ENCODE measurements at regions not wholly inside any gene's neighbourhood (a gene's known extent, or its start where the extent isn't known, plus 50 kb on each side); places are given as distances from the start of the nearest gene placed in this dataset.
"Not testable (repeated sequence)": the region's sequence is repeated elsewhere in the genome, so short reads cannot be mapped to it uniquely, and the experiment has no call there.

DNA sequence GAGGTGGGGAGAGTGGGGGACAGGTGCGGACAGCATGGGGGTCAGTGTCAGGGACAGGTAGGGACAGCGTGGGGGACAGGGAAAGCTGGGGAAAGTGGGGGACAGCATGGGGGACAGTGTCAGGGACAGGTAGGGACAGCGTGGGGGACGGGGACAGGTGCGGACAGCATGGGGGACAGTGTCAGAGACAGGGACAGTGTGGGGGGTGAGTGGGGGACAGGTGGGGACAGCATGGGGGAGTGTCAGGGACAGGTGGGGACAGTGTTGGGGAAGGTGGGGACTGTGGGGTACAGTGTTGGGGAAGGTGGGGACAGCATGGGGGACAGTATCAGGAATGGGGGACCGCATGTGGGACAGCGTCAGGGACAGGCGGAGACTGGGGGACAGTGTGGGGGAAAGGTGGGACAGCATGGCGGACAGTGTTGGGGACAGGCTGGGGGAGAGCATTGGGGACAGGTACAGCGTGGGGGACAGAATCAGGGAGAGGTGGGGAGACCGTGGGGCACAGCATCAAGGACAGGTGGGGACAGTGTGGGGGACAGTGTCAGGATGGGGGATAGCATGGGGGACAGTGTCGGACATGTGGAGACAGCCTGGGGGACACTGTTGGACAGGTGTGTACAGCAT lies 96.1 kb downstream of the TMEM121 start:
- DNase-seq = no peak

DNA sequence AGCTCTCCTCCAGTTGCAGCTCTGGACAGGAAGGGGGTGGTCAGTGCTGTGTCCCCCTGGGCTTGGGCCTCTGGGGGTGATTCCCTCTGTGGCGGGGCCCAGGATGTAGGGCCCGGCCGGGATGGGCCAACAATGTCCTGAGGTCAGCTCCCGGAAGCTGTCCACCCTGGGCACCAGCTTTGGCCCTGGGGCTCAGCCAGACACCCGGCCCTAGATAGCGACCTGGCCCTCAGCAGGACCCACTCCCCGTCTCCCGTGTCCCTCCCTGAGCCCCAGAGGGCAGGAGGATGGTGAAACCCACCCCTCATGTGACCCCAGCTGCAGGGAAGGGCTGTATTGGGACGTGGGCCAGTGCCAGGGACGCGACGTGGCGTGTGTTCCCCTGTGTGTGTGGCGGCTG lies 96.8 kb downstream of the TMEM121 start:
- not testable (repeated sequence) for DNase-seq

DNA sequence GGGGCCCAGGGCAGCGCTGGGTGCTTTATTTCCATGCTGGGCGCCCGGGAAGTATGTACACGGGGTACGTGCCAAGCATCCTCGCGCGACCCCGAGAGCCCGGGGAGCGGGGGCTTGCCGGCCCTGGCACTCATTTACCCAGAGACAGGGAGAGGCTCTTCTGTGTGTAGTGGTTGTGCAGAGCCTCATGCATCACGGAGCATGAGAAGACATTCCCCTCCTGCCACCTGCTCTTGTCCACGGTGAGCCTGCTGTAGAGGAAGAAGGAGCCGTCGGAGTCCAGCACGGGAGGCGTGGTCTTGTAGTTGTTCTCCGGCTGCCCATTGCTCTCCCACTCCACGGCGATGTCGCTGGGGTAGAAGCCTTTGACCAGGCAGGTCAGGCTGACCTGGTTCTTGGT lies 98.0 kb downstream of the TMEM121 start:
- not testable (repeated sequence) for DNase-seq

DNA sequence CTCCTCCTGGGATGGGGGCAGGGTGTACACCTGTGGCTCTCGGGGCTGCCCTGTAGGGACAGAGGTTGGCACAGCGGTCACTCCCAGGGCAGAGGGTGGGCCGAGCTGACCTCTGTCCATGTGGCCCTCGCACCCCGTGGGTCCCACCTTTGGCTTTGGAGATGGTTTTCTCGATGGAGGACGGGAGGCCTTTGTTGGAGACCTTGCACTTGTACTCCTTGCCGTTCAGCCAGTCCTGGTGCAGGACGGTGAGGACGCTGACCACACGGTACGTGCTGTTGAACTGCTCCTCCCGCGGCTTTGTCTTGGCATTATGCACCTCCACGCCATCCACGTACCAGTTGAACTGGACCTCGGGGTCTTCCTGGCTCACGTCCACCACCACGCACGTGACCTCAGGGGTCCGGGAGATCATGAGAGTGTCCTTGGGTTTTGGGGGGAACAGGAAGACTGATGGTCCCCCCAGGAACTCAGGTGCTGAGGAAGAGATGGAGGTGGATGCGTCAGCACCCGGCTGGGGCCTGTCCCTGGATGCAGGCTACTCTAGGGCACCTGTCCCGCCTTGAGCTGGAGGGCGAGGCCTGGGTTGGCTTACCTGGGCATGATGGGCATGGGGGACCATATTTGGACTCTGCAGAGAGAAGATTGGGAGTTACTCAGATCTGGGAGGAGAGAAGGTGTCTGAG lies 98.5 kb downstream of the TMEM121 start:
- DNase-seq = not testable (repeated sequence)

DNA sequence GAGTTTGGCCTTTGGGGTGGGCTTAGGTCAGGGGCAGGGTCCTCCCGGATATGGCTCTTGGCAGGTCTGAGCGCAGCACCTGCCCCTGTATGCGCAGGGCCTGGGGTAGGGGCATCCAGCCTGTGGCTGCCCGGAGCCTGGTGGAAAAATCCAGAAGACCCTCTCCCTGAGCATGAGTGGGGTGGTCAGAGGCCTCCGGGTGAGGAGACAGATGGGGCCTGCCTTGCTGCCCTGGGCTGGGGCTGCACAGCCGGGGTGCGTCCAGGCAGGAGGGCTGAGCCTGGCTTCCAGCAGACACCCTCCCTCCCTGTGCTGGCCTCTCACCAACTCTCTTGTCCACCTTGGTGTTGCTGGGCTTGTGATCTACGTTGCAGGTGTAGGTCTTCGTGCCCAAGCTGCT lies 99.1 kb downstream of the TMEM121 start:
- DNase-seq = not testable (repeated sequence)

DNA sequence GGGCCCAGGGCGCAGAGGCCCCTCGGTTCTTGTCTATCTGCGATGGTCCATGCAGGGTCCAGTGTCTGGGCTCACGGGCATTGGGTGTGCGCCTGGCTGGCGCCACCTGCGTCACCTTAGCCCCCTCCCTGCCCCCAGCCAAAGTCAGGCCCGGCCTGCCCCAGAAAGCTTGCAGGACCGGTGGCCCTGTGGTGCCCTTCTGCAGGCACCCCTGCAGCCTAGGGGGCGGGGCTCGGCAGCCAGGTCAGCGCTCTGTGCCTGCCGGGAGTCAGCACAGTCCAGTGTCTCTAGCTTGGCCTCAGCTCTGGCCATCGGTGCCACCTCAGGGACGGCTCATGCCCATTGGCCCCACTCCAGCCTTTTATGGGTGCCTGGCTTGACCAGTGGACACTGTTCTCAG lies 99.7 kb downstream of the TMEM121 start:
- DNase-seq = not testable (repeated sequence)

DNA sequence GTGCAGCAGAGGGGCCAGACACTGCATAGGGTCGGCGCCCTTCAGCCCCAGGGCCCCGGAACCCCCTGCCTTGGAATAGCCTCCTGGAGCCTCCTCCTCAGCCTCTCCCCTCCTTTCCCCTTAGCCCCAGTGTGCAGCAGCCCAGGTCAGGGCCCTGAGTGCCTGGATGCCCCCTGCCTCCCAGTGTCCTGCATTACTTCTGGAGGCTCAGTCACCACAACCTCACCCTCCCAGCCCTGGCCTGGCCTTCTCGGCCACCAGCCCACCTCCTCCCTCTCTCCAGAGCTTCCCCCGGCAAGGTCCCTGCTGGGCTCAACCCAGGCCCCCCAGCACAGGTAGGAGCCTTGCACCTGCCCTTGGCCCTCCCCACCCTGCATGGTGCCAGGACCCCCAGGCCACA lies 100.3 kb downstream of the TMEM121 start:
- not testable (repeated sequence) for DNase-seq

DNA sequence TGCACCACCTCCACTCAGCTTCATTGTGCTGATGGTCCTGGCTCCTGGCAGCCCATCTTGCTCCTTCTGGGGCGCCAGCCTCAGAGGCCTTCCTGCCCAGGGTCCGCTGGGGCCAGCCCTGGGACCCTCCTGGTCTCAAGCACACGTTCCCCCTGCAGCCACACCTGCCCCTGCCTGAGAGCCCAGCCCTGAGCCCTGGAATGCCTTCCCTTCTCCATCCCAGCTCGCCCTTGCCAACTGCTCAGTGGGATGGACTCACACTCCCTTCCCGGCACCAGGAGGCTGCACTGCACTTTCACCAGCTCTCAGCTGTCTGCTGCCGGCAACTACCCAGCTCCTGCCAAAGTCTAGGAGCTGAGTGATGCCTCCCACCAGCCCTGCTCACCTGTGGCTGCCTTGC lies 100.9 kb downstream of the TMEM121 start:
- DNase-seq = not testable (repeated sequence)

DNA sequence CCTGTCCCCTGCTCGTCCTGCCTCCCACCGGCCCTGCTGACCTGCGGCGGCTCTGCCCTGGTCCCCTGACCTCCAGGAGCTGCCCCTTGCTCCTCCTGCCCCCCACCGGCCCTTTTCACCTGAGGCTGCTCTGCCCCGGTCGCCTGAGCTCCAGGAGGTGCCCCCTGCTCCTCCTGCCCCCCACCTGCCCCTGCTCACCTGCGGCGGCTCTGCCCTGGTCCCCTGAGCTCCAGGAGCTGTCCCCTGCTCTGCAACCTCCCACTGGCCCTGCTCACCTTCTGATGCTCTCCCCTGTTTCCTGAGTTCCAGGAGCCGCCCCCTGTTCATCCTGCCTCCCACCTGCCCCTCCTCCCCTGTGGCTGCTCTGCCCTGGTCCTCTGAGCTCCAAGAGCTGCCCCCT lies 101.3 kb downstream of the TMEM121 start:
- no peak for DNase-seq

DNA sequence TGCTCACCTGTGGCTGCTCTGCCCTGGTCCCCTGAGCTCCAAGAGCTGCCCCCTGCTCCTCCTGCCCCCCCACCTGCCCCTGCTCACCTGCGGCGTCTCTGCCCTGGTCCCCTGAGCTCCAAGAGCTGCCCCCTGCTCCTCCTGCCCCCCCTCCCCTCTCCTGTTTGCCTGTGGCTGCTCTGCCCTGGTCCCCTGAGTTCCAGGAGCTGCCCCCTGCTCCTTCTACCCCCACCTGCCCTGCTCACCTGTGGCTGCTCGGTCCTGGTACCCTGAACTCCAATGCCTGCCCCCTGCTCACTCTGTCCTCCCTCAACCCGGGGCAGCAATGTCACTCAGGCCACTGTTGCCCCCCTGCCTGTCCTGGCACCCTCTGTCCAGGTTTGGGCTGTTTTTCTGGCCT lies 101.7 kb downstream of the TMEM121 start:
- not testable (repeated sequence) for DNase-seq

DNA sequence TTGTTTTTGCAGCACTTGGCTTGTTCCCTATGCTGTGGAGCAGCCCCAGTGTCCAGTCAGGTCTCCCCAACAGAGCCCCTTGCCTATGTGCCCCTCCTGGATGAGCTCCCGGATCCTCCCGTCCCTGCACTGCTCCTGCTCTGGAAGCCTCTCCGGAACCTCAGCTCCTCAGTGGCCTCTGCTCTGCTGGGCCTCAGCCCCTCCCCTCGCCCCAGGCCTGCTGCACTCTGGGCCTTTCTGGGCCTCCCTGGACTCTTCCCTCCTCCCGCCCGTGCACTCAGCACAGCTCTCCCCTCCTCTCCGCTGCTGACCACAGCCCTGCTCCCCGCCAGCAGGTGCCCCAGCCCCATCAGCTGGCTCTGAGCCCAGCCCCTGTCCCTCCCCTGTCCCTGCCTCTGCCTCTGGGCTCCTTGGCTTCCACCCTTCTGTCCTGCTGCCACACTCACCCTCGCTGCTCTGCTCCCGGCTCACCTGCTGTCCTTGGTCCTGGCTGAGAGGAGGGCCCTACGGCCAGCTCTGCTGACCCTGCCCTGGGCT lies 102.2 kb downstream of the TMEM121 start:
- not testable (repeated sequence) for DNase-seq

DNA sequence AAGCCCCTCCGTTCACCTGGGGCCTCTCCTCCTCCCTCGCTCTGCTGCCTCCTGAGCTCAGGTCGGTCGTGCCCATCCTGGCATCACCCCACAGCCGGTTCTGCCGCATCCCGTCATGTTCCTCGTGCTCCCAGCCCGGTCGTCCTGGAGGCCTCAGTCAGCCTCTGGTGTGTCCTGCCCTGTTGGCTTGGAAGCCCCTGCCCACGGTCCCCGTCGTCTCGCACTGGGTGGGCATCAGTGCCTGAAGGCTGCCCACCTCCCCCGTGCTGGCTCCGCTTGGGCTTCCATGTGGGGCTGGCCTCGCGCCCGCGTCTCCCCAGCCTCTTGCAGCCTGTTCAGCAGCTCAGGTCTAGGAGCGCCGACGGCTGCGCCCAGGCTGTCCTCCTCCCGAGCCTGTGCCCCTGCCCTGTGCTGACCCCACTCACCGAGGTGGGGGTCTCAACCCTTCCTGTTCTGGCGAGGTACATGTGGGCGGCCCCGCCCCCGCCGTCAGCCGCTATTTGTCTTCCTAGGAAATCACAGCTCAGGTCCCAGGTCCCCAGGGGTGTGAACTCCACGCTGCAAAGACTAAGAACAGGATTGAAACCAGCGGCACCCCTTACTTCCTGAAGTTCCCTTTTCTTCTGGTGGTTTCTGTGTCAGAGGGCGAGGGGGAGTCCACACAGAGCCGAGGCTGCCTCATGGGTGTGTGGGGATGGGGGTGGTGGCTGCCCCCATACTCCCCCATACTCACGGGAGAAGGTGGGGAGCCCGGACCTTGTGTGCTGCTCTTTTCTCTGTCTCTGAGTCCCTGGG lies 102.9 kb downstream of the TMEM121 start:
- DNase-seq = not testable (repeated sequence)

DNA sequence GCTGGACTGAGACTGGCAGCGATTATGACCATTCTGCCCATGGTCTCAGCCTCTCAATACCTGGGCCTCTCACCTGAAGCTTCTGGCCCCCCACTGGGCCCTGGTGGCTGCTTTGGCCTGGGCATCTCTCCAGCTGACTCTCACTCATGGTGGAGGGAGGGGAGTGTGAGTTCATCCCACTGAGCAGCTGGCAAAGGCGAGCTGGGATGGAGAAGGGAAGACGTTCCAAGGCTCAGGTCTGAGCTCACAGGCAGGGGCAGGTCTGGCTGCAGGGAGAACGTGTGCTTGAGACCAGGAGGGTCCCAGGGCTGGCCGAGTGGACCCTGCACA lies 103.5 kb downstream of the TMEM121 start:
- no peak for DNase-seq

DNA sequence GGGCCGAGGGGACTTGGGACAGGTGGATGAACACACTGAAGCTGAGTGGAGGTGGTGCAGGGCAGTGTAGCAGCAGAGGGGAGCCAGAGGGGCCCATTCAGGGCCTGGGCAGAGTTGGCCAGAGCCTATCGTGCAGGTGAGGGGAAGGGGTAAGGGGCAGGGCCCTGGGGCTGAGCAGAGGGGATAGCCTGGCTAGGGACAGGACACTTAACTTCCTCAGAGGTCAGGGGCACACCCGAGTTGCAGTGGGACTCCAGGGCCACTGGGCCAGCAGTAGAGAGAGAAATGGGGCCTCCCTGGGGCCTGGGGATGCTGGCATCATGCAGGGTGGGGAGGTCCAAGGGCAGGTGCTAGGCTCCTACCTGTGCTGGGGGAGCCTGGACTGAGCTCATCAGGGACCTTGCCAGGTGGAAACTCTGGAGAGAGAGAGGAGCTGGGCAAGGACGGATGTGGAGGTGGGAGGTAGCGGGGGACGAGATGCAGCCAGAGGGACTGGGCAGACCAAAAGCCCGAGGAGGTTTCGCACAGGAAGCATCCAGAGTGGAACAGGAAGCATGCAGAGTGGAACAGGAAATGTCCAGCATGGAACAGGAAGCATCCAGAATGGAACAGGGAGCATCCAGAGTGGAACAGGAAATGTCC lies 104.0 kb downstream of the TMEM121 start:
- DNase-seq = not testable (repeated sequence)

DNA sequence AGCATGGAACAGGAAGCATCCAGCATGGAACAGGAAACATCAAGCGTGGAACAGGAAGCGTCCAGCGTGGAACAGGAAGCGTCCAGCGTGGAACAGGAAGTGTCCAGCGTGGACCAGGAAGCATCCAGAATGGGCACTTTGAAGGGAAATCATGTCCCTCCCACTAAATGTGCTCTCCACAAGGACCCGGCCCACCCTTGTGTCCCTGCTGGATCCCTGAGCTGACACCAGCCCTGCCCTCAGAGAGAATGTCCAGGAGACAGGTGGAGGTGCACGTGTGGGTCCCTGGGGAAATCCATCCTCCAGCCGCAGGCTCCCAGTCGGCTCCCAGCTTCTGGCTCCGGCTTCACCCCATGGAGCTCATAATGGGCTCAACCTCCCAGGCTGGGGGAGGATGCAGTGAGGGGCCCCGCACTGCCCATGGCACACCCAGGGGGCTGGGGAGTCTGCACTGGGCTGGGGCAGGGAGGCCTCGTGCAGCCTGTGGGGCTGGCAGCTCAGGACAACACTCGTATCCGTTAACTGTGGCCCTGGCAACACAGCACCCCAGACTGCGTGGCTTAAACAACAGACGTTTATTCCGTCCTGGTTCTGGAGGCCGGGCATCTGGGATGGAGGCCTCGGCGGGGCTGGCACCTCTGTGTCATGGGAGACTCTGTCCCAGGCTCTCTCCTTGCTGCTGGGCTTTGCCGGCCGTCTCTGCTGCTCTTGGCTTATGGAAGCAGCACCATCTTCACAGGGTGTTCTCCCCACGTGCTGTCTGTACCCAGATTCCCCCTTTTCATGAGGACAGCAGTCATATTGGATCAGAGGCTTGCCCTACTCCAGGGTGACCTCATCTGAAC lies 104.8 kb downstream of the TMEM121 start:
- not testable (repeated sequence) for DNase-seq

DNA sequence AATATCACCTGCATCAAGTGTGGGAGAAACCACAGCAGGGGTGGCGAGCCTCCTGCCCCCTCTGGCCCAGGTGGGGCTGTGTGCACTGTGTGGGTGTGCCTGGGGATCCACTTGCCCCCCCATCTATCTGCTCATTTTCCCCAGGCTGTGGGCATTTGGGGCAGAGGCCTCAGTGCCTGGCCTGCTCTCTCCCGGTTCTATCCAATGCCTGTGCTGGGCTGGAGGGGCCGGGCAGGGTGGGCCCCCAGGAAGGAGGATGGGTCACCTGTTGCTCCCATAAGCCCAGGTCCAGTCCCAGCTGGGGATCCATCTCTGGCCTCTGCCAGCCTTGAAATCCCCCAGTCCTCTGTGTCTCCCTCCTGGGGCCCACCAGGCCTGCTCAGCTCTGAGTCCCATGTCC lies 105.6 kb downstream of the TMEM121 start:
- no peak for DNase-seq

DNA sequence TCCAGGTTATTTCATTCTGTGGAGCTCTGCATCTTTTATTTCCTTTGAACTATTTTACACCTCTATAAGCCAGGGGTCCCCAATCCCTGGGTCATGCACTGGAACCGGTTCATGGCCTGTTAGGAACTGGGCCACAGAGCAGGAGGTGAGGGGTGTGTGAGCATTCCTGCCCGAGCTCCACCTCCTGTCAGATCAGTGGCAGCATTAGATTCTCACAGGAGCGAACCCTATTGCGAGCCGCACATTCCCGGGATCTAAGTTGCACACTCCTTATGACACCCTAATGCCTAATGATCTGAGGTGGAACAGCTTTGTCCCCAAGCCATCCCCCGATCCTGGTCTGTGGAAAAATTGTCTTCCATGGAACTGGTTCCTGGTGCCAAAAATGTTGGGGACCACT lies 107.2 kb downstream of the TMEM121 start:
- not testable (repeated sequence) for DNase-seq

DNA sequence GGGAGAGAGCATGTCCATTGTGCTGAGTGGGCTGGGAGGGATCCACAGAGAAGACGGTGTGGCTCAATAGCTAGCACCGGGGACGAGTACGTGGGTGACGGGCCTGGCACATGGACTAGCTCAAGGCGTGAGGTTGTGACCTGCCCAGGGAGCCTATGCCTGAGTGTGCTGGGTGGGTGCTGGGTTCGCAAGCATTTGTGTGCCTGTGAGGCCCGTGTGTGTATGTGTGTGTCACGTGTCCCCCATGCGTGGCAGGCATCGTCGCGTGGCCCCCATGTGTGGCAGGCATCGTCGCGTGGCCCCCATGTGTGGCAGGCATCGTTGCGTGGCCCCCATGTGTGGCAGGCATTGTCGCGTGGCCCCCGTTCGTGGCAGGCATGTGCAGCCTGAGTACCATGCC lies 109.2 kb downstream of the TMEM121 start:
- DNase-seq = no peak

DNA sequence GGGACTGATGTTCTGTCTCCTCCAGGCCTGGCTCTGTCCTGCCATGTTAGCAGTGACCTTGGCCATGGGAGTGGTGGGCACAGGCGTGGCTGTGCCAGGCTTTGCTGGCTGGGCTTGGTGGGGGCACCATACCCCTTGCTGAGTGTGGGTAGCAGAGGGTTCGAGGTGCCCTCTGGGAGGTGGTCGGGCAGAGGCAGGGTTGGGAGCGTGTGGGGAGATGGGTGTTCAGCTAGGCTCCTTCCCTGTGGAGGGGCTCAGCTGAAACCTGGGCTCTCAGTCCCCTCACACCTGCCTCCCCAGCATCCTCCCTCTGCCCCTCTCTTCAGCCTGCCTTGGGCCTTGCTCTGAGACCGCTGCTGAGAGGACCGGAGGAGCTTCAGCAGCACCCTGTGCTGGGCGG lies 109.6 kb downstream of the TMEM121 start:
- not testable (repeated sequence) for DNase-seq

DNA sequence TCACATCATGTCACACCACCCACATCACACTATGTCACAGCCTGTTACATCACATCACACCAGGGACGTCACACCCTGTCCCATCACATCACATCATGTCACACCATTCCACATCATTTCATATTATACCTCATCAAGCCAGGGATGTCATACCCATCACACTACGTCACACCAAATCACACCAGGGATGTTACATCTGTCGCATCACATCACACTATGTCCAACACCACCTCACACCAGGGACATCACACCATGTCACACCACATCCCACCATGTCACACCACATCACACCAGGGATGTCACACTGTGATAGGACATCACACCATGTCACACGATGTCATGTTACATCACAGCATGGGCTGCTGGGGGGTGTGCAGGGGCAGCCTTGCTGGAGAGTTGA lies 110.6 kb downstream of the TMEM121 start:
- no peak for DNase-seq

DNA sequence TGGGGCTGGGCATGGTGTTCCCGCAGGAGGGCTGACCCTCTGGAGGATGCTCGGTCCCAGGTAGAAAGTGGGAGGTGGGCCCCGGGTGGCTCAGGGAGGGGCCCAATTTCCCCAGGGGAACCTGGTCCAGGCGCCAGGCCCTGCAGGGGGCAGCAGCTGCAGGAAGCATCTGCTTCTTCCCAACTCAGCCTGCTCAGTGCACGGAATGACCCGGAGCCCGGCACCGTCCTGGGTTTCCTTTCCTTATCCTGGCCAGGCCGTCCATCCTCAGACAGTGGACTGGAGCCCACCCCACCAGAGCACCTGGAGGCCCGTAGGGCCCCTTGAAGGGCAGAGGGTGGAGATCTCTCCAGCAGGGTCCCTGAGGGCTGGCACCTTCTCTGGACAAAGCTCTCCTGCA lies 111.0 kb downstream of the TMEM121 start:
- DNase-seq = not testable (repeated sequence)
